Fibroblast of pulmonary artery (primary cell): ENCODE measurements at regions not wholly inside any gene's neighbourhood (a gene's known extent, or its start where the extent isn't known, plus 50 kb on each side); places are given as distances from the start of the nearest gene placed in this dataset.

Experiments used
- DNase-seq: peaks from one replicate; pipeline ENCODE4 v3.0.0-alpha.2; 2010; ENCODE audit warnings: low read depth
- H3K4me3 ChIP-seq: replicated peaks from 2 replicates; pipeline ENCODE4 v1.5.1; 2011; ENCODE audit warnings: low read depth, mild to moderate bottlenecking, control low read depth, low read length, moderate library complexity
- CTCF ChIP-seq: IDR thresholded peaks from 2 replicates; pipeline ENCODE4 v1.5.1; 2011; ENCODE audit warnings: mild to moderate bottlenecking, control low read depth, low read length, inconsistent platforms; ENCODE audit errors: missing control alignments

GRCh38 chr21:25375675-25376074 lies 231.6 kb downstream of the MRPL39 start:
- no peak for TF ChIP-seq CTCF
- H3K4me3 ChIP-seq, result no peak overlapping the region
- peak; percentile 55 for DNase-seq

DNA sequence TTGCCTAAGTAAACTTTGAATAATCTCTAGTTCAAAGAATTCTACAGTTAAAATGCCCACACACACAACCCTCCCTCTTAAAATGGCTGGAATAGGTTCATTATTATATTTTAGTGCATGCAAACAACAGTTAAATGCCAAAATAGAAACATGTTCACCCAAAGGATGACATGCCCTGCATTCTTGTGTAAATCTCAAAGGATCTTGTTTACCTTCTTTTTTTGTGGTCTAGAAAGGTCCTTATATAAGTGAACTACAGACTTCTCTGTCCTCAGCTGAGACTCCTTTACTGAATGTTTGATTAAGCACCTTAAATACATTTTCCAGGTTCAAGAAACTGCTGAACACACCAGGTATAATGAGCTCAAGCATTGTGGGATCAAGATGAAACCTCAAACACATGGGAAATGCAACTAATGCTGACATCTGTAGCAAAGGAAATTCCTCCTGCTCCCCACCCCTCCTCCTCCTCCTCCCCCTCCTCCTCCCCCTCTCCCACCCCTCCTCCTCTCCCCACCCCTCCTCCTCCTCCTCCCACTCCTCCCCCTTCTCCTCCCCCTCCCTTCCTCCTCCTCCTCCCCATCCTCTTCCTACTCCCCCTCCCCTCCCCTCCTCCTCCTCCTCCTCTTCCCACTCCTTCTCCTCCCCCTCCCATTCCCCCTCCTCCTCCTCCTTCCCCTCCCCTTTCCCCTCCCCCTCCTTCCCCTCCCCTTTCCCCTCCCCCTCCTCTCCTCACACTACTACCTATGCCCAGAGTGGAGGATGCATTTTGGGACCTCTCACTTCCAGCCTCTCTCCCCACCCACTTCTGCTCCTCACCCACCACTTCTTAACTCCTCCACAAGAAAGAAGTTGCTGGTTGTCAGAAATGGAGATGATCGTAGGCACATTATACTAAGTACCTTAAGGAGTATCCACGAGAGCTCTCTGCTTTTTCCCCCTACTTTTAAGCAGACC lies 233.9 kb downstream of the MRPL39 start:
- DNase-seq, result no peak
- no peak for TF ChIP-seq CTCF
- no peak overlapping the region for H3K4me3 ChIP-seq

- H3K4me3 ChIP-seq, result no peak overlapping the region
- no peak for DNase-seq
- no peak for TF ChIP-seq CTCF
Observed at GRCh38 chr21:25371841-25372425, 235.3 kb downstream of the MRPL39 start.

GRCh38 chr21:25370311-25370744 lies 237.0 kb downstream of the MRPL39 start:
- no peak for TF ChIP-seq CTCF
- DNase-seq, result peak; percentile 89
- H3K4me3 ChIP-seq, result no peak overlapping the region

GRCh38 chr21:25369524-25370300 lies 237.6 kb downstream of the MRPL39 start:
- peak; percentile 50 for DNase-seq
- no peak for TF ChIP-seq CTCF
- H3K4me3 ChIP-seq, result no peak overlapping the region

- no peak overlapping the region for H3K4me3 ChIP-seq
- TF ChIP-seq CTCF, result no peak
- no peak for DNase-seq
Observed at GRCh38 chr21:25368531-25368930, 238.8 kb downstream of the MRPL39 start.
